HG03469 (cell line): ENCODE measurements at regions not wholly inside any gene's neighbourhood (a gene's known extent, or its start where the extent isn't known, plus 50 kb on each side); places are given as distances from the start of the nearest gene placed in this dataset.

ENCODE experiments used
- ATAC-seq: cut with Tn5 transposase; IDR thresholded peaks from one replicate; pipeline ENCODE4 v1.9.1; 2021; ENCODE audit warnings: mild to moderate bottlenecking, moderate library complexity, moderate number of reproducible peaks; ENCODE audit not compliant: unreplicated experiment

DNA sequence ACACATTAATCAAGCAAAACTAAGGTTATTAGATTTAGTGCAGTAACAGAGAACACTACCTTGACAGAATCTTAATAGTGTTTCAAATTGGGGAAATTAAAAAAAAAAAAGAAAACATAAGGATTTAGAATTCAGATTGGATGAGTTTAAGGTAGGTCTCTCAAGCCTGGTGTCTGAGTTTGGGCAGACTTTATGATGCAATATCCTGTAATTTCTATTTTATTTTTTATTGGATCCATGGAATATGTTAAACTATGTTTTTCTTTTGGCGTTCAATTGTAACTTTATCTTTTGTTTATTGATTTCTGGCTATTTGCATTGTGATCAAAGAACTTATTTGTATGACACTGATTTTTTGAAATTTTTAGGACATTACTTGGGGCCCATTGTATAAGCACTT lies 394.1 kb upstream of the NETO1 start:
- ATAC-seq = no peak

GRCh38 chr18:73261243-73261642 lies 393.5 kb upstream of the NETO1 start:
- ATAC-seq = no peak

DNA sequence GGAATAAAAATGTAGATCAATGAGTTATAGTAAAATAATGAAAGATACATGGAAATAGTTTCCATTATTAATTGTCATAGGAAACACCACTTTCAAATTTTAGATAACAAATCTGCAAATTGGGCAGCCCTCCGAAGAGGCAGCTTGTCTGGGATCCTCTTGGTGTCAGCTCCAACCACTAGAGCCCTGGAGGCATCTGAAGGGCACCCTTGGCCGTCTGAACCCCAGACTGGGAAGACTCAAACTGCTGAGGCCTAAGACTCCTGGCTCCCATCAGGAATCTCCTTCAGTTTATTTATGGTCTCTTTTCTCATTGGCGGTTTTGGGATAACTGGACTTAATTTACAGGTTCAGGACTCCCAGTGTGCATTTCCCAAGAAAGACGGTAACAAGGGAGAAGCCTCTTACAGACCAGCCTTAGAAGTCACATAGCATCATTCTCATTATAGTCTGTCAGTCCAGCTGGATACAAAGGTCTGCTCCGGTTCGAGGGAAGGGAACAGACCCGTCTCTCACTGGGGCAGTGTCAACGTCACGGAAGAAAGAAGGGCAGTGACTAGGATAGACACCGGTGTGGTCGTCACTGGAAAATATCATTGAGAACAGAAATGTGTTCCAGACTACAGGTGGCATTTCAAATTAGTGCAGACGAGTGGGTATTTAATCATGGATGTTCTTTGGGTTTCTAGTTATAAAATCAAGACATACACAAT lies 390.7 kb upstream of the NETO1 start:
- ATAC-seq = no peak

DNA sequence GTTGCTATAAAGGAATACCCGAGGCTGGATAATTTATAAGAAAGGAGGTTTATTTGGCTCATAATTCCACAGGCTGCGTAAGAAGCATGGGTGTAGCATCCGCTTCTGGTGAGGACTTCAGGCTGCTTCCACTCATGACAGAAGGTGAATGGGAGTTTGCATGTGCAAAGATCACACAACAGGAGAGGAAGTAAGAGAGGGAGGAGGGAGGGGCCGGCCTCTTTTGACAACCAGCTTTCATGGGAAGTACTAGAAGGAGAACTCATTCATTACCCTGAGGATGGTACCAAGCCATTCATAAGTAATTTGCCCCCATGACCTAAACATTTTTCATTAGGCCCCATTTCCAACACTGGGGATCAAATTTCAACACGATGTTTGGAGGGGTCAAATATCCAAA lies 386.8 kb upstream of the NETO1 start:
- no peak for ATAC-seq

GRCh38 chr18:73249030-73249429 lies 381.2 kb upstream of the NETO1 start:
- no peak for ATAC-seq

DNA sequence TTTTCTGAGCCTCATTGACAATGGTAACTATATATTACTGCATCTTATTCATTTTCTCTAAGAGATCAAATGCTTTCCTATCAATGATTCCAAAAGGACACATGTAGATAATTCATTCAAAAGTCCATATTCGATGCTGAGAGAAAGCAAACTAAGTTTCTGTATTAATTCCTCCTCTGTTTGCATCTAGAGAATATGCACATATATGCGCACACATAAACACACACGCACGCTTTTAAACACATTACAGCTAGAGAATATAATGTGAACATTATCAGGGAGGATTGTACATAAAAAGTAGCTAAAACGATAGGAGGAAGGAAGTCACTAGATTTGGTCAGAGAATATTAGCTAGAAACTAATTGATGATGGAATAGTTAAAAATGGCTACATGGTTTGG lies 379.0 kb upstream of the NETO1 start:
- ATAC-seq = no peak

GRCh38 chr18:73245345-73245744 lies 377.6 kb upstream of the NETO1 start:
- no peak for ATAC-seq

DNA sequence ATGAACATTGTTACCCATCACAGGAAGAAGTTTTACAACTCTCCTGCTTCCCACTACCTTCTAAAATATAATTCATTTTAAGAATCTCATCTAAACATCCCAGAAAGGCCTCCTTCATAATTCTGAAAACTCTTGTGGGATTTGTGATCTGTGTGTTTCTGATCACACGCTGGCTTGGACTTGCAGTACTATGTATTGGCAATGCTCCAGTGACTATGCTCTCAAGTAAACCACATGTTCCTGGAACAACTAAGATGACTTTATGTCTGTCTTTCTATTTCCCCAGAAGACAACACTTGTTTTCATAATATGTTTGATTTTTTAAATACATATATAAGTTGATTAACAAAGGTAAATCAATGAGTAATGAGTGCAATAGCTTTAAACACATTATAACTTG lies 376.6 kb upstream of the NETO1 start:
- no peak for ATAC-seq

- no peak for ATAC-seq
Measured at GRCh38 chr18:73240899-73241298, 373.1 kb upstream of the NETO1 start.

DNA sequence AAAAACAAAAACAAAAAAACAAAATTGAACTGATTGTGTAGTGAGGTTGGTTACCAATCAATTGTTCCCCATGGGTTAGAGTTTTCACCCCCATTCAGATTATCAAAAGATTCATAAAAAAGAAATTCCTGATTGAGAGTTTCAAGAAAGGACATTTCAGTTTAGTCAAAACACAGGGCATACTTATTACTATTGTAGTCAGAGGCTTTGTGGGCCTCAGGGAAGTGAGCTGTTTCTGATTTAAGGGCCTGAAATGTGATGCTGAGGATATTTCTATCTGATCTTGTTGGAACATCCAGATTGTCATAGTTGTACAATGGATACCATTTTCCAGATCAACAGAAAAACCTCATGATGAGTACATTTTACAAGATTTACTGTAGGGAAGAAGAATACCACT lies 368.1 kb upstream of the NETO1 start:
- no peak for ATAC-seq

DNA sequence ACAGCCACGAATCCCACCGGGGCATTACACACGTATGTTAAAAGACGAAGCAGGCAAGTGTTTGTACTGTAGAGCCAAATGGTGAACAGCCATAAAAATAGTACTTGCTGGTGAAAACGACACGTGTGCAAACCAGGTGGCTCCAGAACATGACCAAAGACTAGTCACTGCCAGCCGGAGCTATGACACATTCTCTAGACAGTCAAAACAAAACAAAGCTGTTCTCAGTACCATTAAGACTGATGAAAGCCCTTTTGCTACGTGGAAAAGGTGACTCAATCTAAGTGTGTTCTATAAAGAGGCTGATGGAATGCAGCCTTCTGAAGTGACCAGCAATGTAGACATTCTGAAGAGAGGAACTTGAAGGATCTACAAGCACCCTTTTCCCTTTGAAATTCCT lies 367.7 kb upstream of the NETO1 start:
- peak; percentile 96 for ATAC-seq

DNA sequence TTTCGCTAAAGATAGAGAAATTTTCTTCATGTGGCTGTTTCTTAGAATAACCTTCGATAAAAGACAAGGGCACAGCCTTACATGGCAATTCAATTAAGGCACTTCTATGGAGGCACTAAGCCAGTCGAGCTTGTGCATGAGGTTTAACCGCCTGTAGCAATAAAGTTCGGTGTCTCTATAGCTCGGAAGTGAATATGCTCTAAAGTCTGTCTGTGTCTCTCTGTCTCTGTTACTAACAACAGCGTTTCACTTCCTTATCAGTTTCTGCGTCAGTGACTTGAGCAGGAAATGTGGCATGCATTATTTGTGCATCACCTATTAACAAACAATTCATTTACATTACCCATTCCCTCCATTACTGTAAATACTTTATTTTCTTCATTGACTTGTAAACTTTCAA lies 365.1 kb upstream of the NETO1 start:
- peak; percentile 83 for ATAC-seq

DNA sequence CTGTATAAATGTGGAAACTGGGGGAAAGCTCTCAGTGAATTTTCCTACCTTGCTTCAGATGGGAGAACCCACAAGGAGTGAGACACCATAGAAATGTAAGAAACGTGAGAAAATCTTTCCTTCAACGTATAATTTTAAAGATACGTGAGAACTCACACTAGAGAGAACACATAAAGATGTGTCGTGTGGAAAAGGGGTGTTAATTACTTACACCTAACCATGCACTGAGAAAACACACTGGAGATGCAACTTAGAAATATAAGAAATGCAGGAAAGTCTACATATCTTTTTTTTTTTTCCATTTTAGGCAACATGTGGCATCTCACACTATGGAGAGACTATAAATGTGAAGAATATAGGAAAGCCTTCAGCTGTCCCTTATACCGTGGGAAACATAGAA lies 352.9 kb upstream of the NETO1 start:
- no peak for ATAC-seq

- no peak for ATAC-seq
Measured at GRCh38 chr18:73218293-73218692, 350.5 kb upstream of the NETO1 start.

GRCh38 chr18:73214970-73215369 lies 347.2 kb upstream of the NETO1 start:
- no peak for ATAC-seq

GRCh38 chr18:73212442-73212841 lies 344.7 kb upstream of the NETO1 start:
- ATAC-seq = no peak

GRCh38 chr18:73201940-73202339 lies 334.2 kb upstream of the NETO1 start:
- ATAC-seq = no peak

DNA sequence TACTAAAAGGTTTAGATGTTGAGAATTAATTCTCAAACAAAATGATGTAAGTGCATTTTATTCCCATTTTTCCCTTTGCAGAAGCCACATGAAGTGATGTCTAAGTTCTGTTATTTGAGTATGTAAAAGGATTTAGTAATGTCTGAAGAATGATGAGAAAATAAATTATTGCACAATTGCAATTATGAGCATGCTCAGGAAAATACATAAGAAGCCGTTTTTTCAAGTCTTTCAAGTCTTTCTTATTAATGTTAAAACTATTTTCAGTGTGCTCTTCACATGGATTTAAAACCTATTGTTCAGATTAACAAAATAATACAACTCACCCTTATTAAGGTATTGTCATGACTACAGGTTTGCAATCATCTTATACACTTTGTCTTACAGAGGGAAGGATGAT lies 331.4 kb upstream of the NETO1 start:
- ATAC-seq = no peak

DNA sequence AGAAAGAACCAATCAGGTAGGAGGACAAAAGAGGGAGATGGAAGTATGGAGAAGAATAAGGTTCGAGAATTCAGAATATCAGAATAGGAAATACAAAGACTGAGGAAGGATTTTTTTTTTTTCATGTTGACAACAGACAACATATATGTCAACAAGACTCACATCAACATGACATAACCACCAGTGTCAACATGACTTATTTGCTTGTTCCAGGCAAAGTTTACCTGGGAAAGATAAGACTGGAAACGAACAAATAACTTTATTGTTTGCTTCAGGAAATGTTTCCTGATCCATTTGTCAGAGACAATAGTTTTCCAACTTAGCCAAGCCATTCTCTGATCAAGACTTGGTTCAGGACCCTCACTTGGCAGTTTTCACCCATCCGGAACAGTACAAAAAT lies 321.9 kb upstream of the NETO1 start:
- no peak for ATAC-seq

- ATAC-seq = no peak
Measured at GRCh38 chr18:73168236-73168635, 300.4 kb upstream of the NETO1 start.

DNA sequence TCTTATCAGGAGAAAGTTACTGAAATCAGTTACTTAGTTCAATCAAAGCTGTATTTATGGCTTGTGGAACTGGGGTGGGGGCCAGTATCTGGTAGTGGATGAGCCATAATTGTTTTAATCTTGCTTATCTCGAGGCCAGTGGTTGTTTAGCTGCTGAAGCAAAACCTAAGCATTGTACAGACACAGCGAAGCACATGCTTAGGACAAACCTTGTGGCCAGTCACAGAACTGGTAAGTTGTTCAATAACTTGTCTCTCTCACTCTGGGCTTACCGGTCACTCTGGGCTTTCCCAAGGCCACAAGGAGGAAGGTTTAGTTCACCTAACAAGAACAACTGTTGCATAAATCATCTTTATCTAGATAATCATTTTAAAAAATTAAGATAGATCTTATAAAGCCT lies 296.6 kb upstream of the NETO1 start:
- no peak for ATAC-seq

GRCh38 chr18:73163236-73163635 lies 295.4 kb upstream of the NETO1 start:
- ATAC-seq = no peak

GRCh38 chr18:73156117-73156516 lies 288.3 kb upstream of the NETO1 start:
- ATAC-seq = no peak
